ENCODE measurements at regions not wholly inside any gene's neighbourhood (a gene's known extent, or its start where the extent isn't known, plus 50 kb on each side); places are given as distances from the start of the nearest gene placed in this dataset.

- TF ChIP-seq EP300 (IDR thresholded peaks at IDR 0.05; ENCODE audit: borderline replicate concordance in 1 of 2, low read depth in 1 of 2, low read length in 1 of 2) (no peak), CTCF (IDR thresholded peaks at IDR 0.05) (no peak), FOXM1 (IDR thresholded peaks at IDR 0.05; ENCODE audit: low read depth) (no peak), JUND (IDR thresholded peaks at IDR 0.05) (no peak), RCOR1 (IDR thresholded peaks at IDR 0.05; ENCODE audit: low read length) (no peak), POLR2AphosphoS5 (IDR thresholded peaks at IDR 0.05; ENCODE audit: low read depth, low read length) (no peak), SMC3 (IDR thresholded peaks at IDR 0.05; ENCODE audit: low read depth, low read length) (no peak), REST (IDR thresholded peaks at IDR 0.05; ENCODE audit: low read depth, low read length) (no peak), GABPA (IDR thresholded peaks at IDR 0.05; ENCODE audit: low read depth) (no peak), RFX5 (IDR thresholded peaks at IDR 0.05; ENCODE audit: low read length) (no peak), YY1 (IDR thresholded peaks at IDR 0.05; ENCODE audit: low read depth) (no peak), GATA2 (CRISPR knock-in tag; IDR thresholded peaks at IDR 0.05) (no peak), TAF1 (IDR thresholded peaks at IDR 0.05; ENCODE audit: borderline replicate concordance, low read depth, low read length) (no peak), MAX (IDR thresholded peaks at IDR 0.05; ENCODE audit: low read depth) (no peak)
These were observed 207.8 kb upstream of the CTBP2 start for GRCh38 chr10:125368146-125368545.

Data from SK-N-SH (cell line).